ENCODE measurements at regions not wholly inside any gene's neighbourhood (a gene's known extent, or its start where the extent isn't known, plus 50 kb on each side); places are given as distances from the start of the nearest gene placed in this dataset.

DNA sequence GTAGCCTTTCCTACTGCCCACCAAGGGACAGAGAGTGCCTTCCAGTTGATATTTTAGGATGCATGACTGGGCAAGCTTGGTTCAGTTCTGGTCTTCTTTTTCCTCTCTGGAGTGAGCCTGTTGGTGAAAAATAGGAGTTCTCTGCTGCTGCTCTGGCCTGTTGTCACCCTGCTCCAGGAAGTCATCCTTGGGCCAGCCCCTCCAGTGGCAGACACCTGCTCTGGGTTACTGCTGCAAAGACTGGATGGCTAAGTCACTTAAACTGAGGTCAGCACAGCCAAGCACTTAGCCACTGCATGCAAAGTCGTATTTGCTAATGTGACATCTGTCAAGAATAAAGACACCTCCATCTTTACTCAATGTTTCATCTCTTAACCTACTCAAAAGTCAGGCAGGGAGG lies 219.6 kb upstream of the ID2 start:
- TF ChIP-seq, protein P1, sequence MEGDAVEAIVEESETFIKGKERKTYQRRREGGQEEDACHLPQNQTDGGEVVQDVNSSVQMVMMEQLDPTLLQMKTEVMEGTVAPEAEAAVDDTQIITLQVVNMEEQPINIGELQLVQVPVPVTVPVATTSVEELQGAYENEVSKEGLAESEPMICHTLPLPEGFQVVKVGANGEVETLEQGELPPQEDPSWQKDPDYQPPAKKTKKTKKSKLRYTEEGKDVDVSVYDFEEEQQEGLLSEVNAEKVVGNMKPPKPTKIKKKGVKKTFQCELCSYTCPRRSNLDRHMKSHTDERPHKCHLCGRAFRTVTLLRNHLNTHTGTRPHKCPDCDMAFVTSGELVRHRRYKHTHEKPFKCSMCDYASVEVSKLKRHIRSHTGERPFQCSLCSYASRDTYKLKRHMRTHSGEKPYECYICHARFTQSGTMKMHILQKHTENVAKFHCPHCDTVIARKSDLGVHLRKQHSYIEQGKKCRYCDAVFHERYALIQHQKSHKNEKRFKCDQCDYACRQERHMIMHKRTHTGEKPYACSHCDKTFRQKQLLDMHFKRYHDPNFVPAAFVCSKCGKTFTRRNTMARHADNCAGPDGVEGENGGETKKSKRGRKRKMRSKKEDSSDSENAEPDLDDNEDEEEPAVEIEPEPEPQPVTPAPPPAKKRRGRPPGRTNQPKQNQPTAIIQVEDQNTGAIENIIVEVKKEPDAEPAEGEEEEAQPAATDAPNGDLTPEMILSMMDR (IDR thresholded peaks at IDR 0.05; ENCODE audit: insufficient read depth, low read length, poor library complexity, severe bottlenecking): no peak
- no peak for DNase-seq (ENCODE audit: extremely low read depth, insufficient read length)
- Histone ChIP-seq H3K27me3 (replicated peaks; ENCODE audit: control insufficient read depth, insufficient read depth, low read length) (no peaks in the 10 kb centered on the region), H3K36me3 (ENCODE audit: control insufficient read depth, insufficient read depth, low read length) (no peaks in the 10 kb centered on the region), H3K4me3 (replicated peaks; ENCODE audit: low read depth, low read length) (no peak overlapping the region)

DNA sequence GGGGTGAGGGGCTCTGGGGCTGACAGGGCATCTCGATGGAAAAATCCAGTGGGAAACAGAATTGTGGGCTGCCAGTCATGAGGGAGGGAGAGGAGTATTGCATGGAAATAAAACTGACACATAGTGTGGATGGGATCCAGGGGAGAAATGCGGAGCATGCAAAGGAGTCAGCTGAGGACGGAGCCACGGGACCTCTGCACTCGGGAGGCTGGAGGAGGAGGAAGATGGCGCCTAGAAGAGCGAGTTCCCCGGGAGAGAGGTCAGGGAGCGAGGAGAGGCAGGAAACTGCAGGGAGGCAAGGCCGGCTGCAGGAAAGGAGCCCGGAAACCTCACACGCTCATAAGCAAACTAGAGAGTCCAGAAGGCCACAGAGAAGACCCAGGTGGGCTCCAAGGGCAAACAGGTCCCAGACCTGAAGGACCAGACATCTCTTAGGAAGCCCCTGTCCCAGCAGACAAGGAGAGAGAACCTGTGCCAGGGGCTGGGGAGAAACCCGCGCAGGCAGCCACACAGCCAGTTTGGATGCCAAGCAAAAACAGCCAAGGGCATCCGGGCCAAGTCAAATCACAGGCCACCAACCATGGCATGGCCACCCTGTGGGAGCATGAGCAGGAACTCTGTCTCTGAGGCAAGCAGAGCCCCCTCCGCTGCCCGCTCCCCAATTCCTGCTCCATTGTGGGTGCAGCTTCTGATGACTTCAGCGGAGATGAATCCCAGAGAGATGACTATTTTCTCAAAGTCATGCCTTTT lies 218.8 kb upstream of the ID2 start:
- TF ChIP-seq, protein P1 (IDR thresholded peaks at IDR 0.05; ENCODE audit: insufficient read depth, low read length, poor library complexity, severe bottlenecking): no peak
- H3K36me3 ChIP-seq (ENCODE audit: control insufficient read depth, insufficient read depth, low read length): no peaks in the 10 kb centered on the region
- no peak for DNase-seq (ENCODE audit: extremely low read depth, insufficient read length)
- H3K4me3 ChIP-seq (replicated peaks; ENCODE audit: low read depth, low read length): no peak overlapping the region
- H3K27me3 ChIP-seq (replicated peaks; ENCODE audit: control insufficient read depth, insufficient read depth, low read length): no peaks in the 10 kb centered on the region

DNA sequence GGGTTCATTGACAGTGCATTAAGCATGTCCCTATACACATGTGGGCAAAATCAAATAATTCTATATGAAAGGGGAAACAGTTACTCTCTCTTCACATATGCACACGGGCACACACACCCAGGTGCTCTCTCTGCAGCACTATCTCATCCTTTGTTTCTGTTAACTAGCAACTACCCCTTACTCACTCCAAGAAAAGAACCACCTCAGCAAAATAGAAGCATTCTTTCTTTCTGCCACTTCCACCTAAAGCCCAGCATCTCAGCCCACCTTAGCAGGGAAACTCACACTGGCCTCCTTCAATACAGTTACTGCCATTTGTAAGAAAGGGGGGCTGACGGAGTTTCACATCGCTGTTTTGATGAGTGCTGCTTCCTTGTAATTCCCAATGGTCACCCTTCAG lies 216.3 kb upstream of the ID2 start:
- Histone ChIP-seq H3K36me3 (ENCODE audit: control insufficient read depth, insufficient read depth, low read length) (no peaks in the 10 kb centered on the region), H3K4me3 (replicated peaks; ENCODE audit: low read depth, low read length) (no peak overlapping the region), H3K27me3 (replicated peaks; ENCODE audit: control insufficient read depth, insufficient read depth, low read length) (no peaks in the 10 kb centered on the region)
- TF ChIP-seq, protein P1 (IDR thresholded peaks at IDR 0.05; ENCODE audit: insufficient read depth, low read length, poor library complexity, severe bottlenecking): no peak
- no peak for DNase-seq (ENCODE audit: extremely low read depth, insufficient read length)

DNA sequence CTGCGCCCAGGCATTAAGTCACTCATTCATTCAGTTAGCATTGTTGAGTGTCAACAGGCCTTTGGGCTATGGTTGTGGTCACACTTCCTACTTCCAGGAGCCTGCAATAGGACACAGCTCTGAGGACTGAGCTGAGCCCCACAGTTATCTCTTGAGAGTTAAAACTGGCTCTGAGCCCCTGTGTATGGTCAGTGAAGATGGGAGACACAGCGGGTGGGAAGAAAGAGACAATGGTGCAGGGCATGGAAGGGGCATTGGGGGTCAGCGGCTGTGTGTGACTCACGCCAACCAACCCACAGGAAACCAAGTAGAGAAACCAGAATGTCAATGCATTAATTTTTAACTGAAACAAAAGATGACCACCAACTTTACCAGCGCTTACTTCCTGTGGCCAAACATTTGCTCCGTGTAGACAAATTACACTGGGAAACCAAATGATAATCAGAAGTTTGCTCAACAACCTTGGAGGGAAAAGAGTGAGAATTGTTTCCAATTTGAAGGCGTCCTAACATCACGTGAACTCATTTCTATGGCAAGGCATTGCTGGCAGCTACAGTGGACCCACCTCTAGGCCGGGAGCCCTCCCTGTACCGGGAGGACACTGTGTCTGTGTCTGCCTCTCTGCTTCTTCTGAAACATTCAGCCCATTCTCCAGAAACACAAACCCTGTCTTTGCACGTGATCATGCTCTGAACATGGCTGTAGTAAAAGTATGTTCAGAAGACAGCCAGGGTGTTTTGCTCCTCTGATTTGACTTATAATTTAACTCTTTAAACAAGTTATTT lies 212.0 kb upstream of the ID2 start:
- Histone ChIP-seq H3K36me3 (ENCODE audit: control insufficient read depth, insufficient read depth, low read length) (no peaks in the 10 kb centered on the region; the same call in 1 of the 2 replicates), H3K27me3 (replicated peaks; ENCODE audit: control insufficient read depth, insufficient read depth, low read length) (no peaks in the 10 kb centered on the region), H3K4me3 (replicated peaks; ENCODE audit: low read depth, low read length) (no peak overlapping the region)
- DNase-seq (ENCODE audit: extremely low read depth, insufficient read length): no peak
- TF ChIP-seq, protein P1 (IDR thresholded peaks at IDR 0.05; ENCODE audit: insufficient read depth, low read length, poor library complexity, severe bottlenecking): no peak

DNA sequence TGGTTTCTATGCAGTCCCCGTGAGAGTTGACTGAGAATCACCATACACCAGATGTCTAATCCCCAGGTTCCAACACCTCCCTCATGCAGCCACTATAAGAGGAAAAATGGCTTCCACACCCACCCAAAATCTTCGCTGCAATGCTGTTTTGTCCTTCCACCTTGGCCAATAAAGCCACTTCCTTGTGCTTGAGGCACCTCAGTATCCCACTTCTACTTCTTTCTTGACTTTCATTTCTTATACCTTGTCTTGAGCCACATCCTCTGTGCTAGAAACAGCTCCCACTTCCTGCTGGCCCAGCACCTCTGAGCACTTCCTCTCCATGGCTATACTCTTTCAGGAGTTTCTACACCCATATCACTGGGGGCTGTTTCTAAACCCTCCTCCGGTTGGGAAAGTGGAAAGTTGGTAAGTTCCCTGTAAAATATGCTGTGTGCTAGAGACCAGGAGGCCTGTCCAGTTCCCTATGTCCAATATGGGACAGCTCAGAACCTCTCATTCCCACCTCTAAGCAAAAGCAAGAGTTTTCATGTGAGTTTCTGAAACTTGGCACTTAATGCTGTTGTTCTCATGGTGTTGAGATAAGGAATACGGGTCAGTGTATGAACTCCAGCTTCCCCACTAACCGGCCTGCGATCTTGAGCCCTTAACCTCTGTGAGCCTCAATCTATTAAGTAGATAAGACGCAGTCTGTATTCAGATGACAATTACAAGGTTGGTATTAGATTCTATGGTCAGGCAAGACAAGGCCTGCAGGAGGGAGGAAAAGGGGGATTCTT lies 209.1 kb upstream of the ID2 start:
- TF ChIP-seq, protein P1 (IDR thresholded peaks at IDR 0.05; ENCODE audit: insufficient read depth, low read length, poor library complexity, severe bottlenecking): no peak
- Histone ChIP-seq H3K27me3 (replicated peaks; ENCODE audit: control insufficient read depth, insufficient read depth, low read length) (no peaks in the 10 kb centered on the region), H3K4me3 (replicated peaks; ENCODE audit: low read depth, low read length) (no peak overlapping the region), H3K36me3 (ENCODE audit: control insufficient read depth, insufficient read depth, low read length) (no peaks in the 10 kb centered on the region; the same call in 1 of the 2 replicates)
- no peak for DNase-seq (ENCODE audit: extremely low read depth, insufficient read length)
